H9 (cell line): ENCODE measurements at regions not wholly inside any gene's neighbourhood (a gene's known extent, or its start where the extent isn't known, plus 50 kb on each side); places are given as distances from the start of the nearest gene placed in this dataset.

Experiments used
- DNase-seq: peaks from one replicate; pipeline ENCODE4 v3.0.0-alpha.2; 2017
- H2AFZ ChIP-seq: one replicate; pipeline ENCODE4 v1.6.1; 2013; ENCODE audit warnings: mild to moderate bottlenecking, low read length, control low read depth, moderate library complexity
- H2AK5ac ChIP-seq: 2 replicates; pipeline ENCODE4 v1.6.1; 2013; ENCODE audit warnings: low read length, control low read depth, mixed read lengths; ENCODE audit not compliant: insufficient read length
- H2BK120ac ChIP-seq: one replicate; pipeline ENCODE4 v1.6.1; 2013; ENCODE audit warnings: low read depth, mild to moderate bottlenecking, low read length, control low read depth, inconsistent platforms; ENCODE audit not compliant: poor library complexity, severe bottlenecking
- H2BK12ac ChIP-seq: 2 replicates; pipeline ENCODE4 v1.6.1; 2013; ENCODE audit warnings: low read length, control low read depth, mixed read lengths, low read depth; ENCODE audit not compliant: insufficient read length
- H2BK15ac ChIP-seq: 2 replicates; pipeline ENCODE4 v1.6.1; 2013; ENCODE audit warnings: low read depth, low read length, control low read depth
- H2BK20ac ChIP-seq: one replicate; pipeline ENCODE4 v1.6.1; 2013; ENCODE audit warnings: low read depth, mild to moderate bottlenecking, low read length, control low read depth, inconsistent platforms; ENCODE audit not compliant: poor library complexity, severe bottlenecking
- H2BK5ac ChIP-seq: 2 replicates; pipeline ENCODE4 v1.6.1; 2013; ENCODE audit warnings: low read length, control low read depth, mixed read lengths; ENCODE audit not compliant: insufficient read length
- H3K14ac ChIP-seq: 2 replicates; pipeline ENCODE4 v1.6.1; 2013; ENCODE audit warnings: low read length, control low read depth; ENCODE audit not compliant: insufficient read depth
- H3K18ac ChIP-seq: 2 replicates; pipeline ENCODE4 v1.6.1; 2013; ENCODE audit warnings: low read depth, mild to moderate bottlenecking, mixed read lengths, low read length, control low read depth; ENCODE audit not compliant: insufficient read length
- H3K23ac ChIP-seq: 2 replicates; pipeline ENCODE4 v1.6.1; 2013; ENCODE audit warnings: low read length, control low read depth, mixed read lengths, low read depth; ENCODE audit not compliant: insufficient read length
- H3K23me2 ChIP-seq: 2 replicates; pipeline ENCODE4 v1.6.1; 2013; ENCODE audit warnings: low read depth, mild to moderate bottlenecking, mixed read lengths, low read length, control low read depth; ENCODE audit not compliant: insufficient read length, poor library complexity, severe bottlenecking
- H3K27ac ChIP-seq: 2 replicates; pipeline ENCODE4 v1.5.1; 2013; ENCODE audit warnings: low read length, control low read depth, mixed read lengths, low read depth; ENCODE audit not compliant: insufficient read length
- H3K27me3 ChIP-seq: 2 replicates; pipeline ENCODE4 v1.6.1; 2013; ENCODE audit warnings: low read length, control low read depth, inconsistent platforms; ENCODE audit not compliant: insufficient read depth
- H3K4ac ChIP-seq: 2 replicates; pipeline ENCODE4 v1.6.1; 2013; ENCODE audit warnings: low read depth, mild to moderate bottlenecking, control low read depth, inconsistent platforms, low read length, moderate library complexity
- H3K4me1 ChIP-seq: 2 replicates; pipeline ENCODE4 v1.6.1; 2013; ENCODE audit warnings: low read length, control low read depth, inconsistent platforms; ENCODE audit not compliant: insufficient read depth
- H3K4me2 ChIP-seq: 2 replicates; pipeline ENCODE4 v1.6.1; 2013; ENCODE audit warnings: low read length, control low read depth, mixed read lengths; ENCODE audit not compliant: insufficient read length, insufficient read depth
- H3K56ac ChIP-seq: 2 replicates; pipeline ENCODE4 v1.6.1; 2013; ENCODE audit warnings: low read depth, mild to moderate bottlenecking, mixed read lengths, low read length, control low read depth; ENCODE audit not compliant: insufficient read length
- H3K79me1 ChIP-seq: 2 replicates; pipeline ENCODE4 v1.6.1; 2013; ENCODE audit warnings: low read depth, mild to moderate bottlenecking, moderate library complexity, low read length, control low read depth, inconsistent platforms; ENCODE audit not compliant: insufficient read depth, poor library complexity, severe bottlenecking
- H3K79me2 ChIP-seq: 2 replicates; pipeline ENCODE4 v1.6.1; 2013; ENCODE audit warnings: low read length, control low read depth, inconsistent platforms; ENCODE audit not compliant: insufficient read depth
- H3K9ac ChIP-seq: 2 replicates; pipeline ENCODE4 v1.6.1; 2013; ENCODE audit warnings: low read length, control low read depth, mixed read lengths; ENCODE audit not compliant: insufficient read length; ENCODE audit errors: extremely low read depth
- H3K9me3 ChIP-seq: one replicate; pipeline ENCODE4 v1.6.1; 2013; ENCODE audit warnings: low read depth, low read length, inconsistent platforms; ENCODE audit not compliant: control insufficient read depth
- H3T11ph ChIP-seq: one replicate; pipeline ENCODE4 v1.6.1; 2013; ENCODE audit warnings: mild to moderate bottlenecking, low read length, control low read depth, inconsistent platforms
- H4K20me1 ChIP-seq: one replicate; pipeline ENCODE4 v1.6.1; 2013; ENCODE audit not compliant: control insufficient read depth, insufficient read length, insufficient read depth
- H4K5ac ChIP-seq: 2 replicates; pipeline ENCODE4 v1.6.1; 2013; ENCODE audit warnings: low read depth, mild to moderate bottlenecking, mixed read lengths, low read length, control low read depth; ENCODE audit not compliant: insufficient read length
- H4K8ac ChIP-seq: replicated peaks from 2 replicates; pipeline ENCODE4 v1.6.1; 2013; ENCODE audit warnings: low read length, control low read depth, mixed read lengths, low read depth; ENCODE audit not compliant: insufficient read length
- H4K91ac ChIP-seq: 2 replicates; pipeline ENCODE4 v1.6.1; 2013; ENCODE audit warnings: low read depth, mild to moderate bottlenecking, moderate library complexity, mixed read lengths, low read length, control low read depth; ENCODE audit not compliant: insufficient read length
- H3K27ac Mint-ChIP-seq, 3 experiments: 2 replicates in 2 of 3; 3 replicates in 1 of 3; pipeline ENCODE4 v1.8.0; 2020 to 2021; ENCODE audit warnings: mixed read lengths in 3 of 3, mild to moderate bottlenecking in 1 of 3, moderate library complexity in 1 of 3
- H3K27me3 Mint-ChIP-seq: 2 replicates; pipeline ENCODE4 v1.8.0; 2021; ENCODE audit warnings: low read depth, mild to moderate bottlenecking, moderate library complexity, mixed read lengths
- H3K36me3 Mint-ChIP-seq, 3 experiments: 2 replicates in 2 of 3; 3 replicates in 1 of 3; pipeline ENCODE4 v1.8.0; 2020 to 2021; ENCODE audit warnings: low read depth in 3 of 3, mixed read lengths in 3 of 3; ENCODE audit not compliant: insufficient read depth in 1 of 3
- H3K4me1 Mint-ChIP-seq, 2 experiments: 2 replicates each; pipeline ENCODE4 v1.8.0; 2020; ENCODE audit warnings: mixed read lengths in 2 of 2
- H3K4me3 Mint-ChIP-seq, 2 experiments: 2 replicates in 1 of 2; 3 replicates in 1 of 2; pipeline ENCODE4 v1.8.0; 2020 to 2021; ENCODE audit warnings: mild to moderate bottlenecking in 2 of 2, mixed read lengths in 2 of 2, moderate library complexity in 1 of 2
- H3K9me3 Mint-ChIP-seq, 2 experiments: 2 replicates in 1 of 2; 3 replicates in 1 of 2; pipeline ENCODE4 v1.8.0; 2020; ENCODE audit warnings: mild to moderate bottlenecking in 2 of 2, mixed read lengths in 2 of 2, moderate library complexity in 1 of 2
- WGBS: extraction: QIAGEN DNeasy Blood & Tissue Kit; methylation state at CpG from one replicate; pipeline ENCODE4 v1.1.7; 2013; ENCODE audit warnings: missing lambda C conversion rate, low lambda C conversion rate, mixed read lengths; ENCODE audit not compliant: insufficient read length; ENCODE audit errors: extremely low coverage; 5-methylcytosine and 5-hydroxymethylcytosine counted together
- TF ChIP-seq, protein P1 (sequence below): fragments of 200-600 bp; sonication (generic); conservative IDR thresholded peaks from 3 replicates; pipeline ENCODE4 v1.8.0; 2021; ENCODE audit warnings: antibody characterized with exemption, mild to moderate bottlenecking

DNA sequence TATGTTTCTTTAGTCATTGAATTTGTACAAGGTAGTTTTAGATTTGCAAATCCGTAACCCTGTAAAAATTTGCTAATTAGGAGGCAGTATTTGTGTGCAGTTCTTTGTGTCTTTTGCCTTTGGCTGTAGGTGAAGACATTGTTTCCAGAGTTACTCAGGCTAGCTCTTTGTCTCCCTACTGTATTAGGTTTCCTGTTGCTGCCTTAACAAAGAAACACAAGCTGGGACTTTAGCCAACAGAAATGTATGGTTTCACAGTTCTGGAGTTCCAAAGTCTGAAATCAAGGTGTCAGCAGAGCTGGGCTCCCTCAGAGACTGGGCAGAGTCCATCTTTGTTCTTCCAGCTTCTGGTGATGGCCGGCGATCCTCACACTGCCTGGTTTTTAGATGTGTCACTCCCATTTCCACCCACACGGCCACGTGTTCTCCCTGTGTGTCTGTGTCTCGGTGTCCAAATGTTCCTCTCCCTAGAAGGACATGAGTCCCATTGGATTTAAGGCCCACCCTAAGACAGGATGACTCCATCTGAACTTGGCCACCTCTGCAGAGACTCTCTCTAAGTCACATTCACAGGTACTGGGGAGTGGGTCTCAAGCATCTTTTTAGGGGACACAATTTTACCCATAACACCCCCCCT is 309.7 kb downstream of the GALR1 start:
- no peaks in the 10 kb centered on the region for H3K9me3 ChIP-seq
- H3K27ac Mint-ChIP-seq = no peak overlapping the region; a peak in 1 of 7 replicates
- no peaks in the 10 kb centered on the region for H3K23me2 ChIP-seq
- H3K4me2 ChIP-seq = no peak overlapping the region
- H4K8ac ChIP-seq = no peak overlapping the region
- no peak overlapping the region for H3K18ac ChIP-seq
- H4K5ac ChIP-seq = no peak overlapping the region
- no peak overlapping the region for H3K14ac ChIP-seq
- H3K4me1 ChIP-seq = no peaks in the 10 kb centered on the region
- H2BK15ac ChIP-seq = no peak overlapping the region
- no peak overlapping the region for H3K4me3 Mint-ChIP-seq
- no peak overlapping the region for H3K9ac ChIP-seq
- no peak overlapping the region for H3K23ac ChIP-seq
- peaks cover 4 to 7% of the 10 kb centered on the region in 2 experiments for H3K4me1 Mint-ChIP-seq
- H3K9me3 Mint-ChIP-seq = no peaks in the 10 kb centered on the region
- H3K27me3 ChIP-seq = no peaks in the 10 kb centered on the region
- DNase-seq = no peak
- TF ChIP-seq, protein P1, sequence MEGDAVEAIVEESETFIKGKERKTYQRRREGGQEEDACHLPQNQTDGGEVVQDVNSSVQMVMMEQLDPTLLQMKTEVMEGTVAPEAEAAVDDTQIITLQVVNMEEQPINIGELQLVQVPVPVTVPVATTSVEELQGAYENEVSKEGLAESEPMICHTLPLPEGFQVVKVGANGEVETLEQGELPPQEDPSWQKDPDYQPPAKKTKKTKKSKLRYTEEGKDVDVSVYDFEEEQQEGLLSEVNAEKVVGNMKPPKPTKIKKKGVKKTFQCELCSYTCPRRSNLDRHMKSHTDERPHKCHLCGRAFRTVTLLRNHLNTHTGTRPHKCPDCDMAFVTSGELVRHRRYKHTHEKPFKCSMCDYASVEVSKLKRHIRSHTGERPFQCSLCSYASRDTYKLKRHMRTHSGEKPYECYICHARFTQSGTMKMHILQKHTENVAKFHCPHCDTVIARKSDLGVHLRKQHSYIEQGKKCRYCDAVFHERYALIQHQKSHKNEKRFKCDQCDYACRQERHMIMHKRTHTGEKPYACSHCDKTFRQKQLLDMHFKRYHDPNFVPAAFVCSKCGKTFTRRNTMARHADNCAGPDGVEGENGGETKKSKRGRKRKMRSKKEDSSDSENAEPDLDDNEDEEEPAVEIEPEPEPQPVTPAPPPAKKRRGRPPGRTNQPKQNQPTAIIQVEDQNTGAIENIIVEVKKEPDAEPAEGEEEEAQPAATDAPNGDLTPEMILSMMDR = no peak
- no peaks in the 10 kb centered on the region for H3K79me2 ChIP-seq
- no peak overlapping the region for H2BK120ac ChIP-seq
- no peak overlapping the region for H3T11ph ChIP-seq
- no peak overlapping the region for H2BK5ac ChIP-seq
- no peak overlapping the region for H3K4ac ChIP-seq
- no peak overlapping the region for H2BK12ac ChIP-seq
- no peaks in the 10 kb centered on the region for H3K36me3 Mint-ChIP-seq
- no peak overlapping the region for H2AFZ ChIP-seq
- H3K79me1 ChIP-seq = no peaks in the 10 kb centered on the region
- no peak overlapping the region for H3K56ac ChIP-seq
- no peak overlapping the region for H2AK5ac ChIP-seq
- H3K27ac ChIP-seq = no peak overlapping the region
- H3K27me3 Mint-ChIP-seq = no peaks in the 10 kb centered on the region
- no peak overlapping the region for H4K91ac ChIP-seq
- H4K20me1 ChIP-seq = no peaks in the 10 kb centered on the region
- no CpG with 5 or more reads among the region's 6 CpGs for WGBS
- H2BK20ac ChIP-seq = no peak overlapping the region
